Chondrocyte (in vitro differentiated cells): ENCODE measurements at regions not wholly inside any gene's neighbourhood (a gene's known extent, or its start where the extent isn't known, plus 50 kb on each side); places are given as distances from the start of the nearest gene placed in this dataset.

Experiments used
- DNase-seq: peaks from one replicate; pipeline ENCODE4 v3.0.0; 2021; ENCODE audit warnings: mixed read lengths, low spot score
- H3K27ac Mint-ChIP-seq: one replicate; pipeline ENCODE4 v1.8.0; 2021; ENCODE audit warnings: mild to moderate bottlenecking, moderate library complexity, mixed read lengths; ENCODE audit not compliant: unreplicated experiment
- H3K27me3 Mint-ChIP-seq: 2 replicates; pipeline ENCODE4 v1.8.0; 2021; ENCODE audit warnings: low read depth, mixed read lengths
- H3K36me3 Mint-ChIP-seq: 2 replicates; pipeline ENCODE4 v1.8.0; 2021; ENCODE audit warnings: low read depth, mixed read lengths
- H3K4me1 Mint-ChIP-seq: 2 replicates; pipeline ENCODE4 v1.8.0; 2021; ENCODE audit warnings: low read depth, mild to moderate bottlenecking, mixed read lengths
- H3K4me3 Mint-ChIP-seq: one replicate; pipeline ENCODE4 v1.8.0; 2021; ENCODE audit warnings: mild to moderate bottlenecking, moderate library complexity, mixed read lengths; ENCODE audit not compliant: unreplicated experiment
- H3K9me3 Mint-ChIP-seq: 2 replicates; pipeline ENCODE4 v1.8.0; 2021; ENCODE audit warnings: low read depth, mixed read lengths
- TF ChIP-seq, protein P1 (sequence below): fragments of 200-600 bp; sonication (generic); IDR thresholded peaks from 2 replicates; pipeline ENCODE4 v1.5.0; 2021; ENCODE audit warnings: antibody characterized with exemption, mild to moderate bottlenecking, moderate library complexity

DNA sequence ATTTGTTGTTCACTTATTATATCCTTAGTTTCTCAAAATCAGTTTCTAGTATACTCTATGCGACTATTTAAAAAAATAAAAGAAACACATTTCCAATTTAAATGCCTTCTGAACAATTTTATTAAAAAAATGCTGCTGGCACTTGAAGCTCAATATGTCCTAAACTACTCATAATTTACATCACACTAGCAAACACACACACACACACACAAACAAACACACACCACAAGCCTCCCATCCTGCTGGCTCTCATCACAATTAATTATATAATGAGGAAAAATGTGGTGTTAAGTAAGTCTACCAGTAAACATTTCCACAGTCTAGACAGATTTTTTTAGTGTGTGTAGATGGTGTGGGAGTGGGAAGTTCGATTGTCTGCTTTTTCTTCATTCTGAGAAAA lies 350.3 kb downstream of the AASDHPPT start:
- TF ChIP-seq, protein P1, sequence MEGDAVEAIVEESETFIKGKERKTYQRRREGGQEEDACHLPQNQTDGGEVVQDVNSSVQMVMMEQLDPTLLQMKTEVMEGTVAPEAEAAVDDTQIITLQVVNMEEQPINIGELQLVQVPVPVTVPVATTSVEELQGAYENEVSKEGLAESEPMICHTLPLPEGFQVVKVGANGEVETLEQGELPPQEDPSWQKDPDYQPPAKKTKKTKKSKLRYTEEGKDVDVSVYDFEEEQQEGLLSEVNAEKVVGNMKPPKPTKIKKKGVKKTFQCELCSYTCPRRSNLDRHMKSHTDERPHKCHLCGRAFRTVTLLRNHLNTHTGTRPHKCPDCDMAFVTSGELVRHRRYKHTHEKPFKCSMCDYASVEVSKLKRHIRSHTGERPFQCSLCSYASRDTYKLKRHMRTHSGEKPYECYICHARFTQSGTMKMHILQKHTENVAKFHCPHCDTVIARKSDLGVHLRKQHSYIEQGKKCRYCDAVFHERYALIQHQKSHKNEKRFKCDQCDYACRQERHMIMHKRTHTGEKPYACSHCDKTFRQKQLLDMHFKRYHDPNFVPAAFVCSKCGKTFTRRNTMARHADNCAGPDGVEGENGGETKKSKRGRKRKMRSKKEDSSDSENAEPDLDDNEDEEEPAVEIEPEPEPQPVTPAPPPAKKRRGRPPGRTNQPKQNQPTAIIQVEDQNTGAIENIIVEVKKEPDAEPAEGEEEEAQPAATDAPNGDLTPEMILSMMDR = no peak
- Mint-ChIP-seq H3K27ac (no peak overlapping the region), H3K27me3 (no peaks in the 10 kb centered on the region), H3K9me3 (no peaks in the 10 kb centered on the region), H3K4me3 (no peak overlapping the region), H3K4me1 (peaks cover 15% of the 10 kb centered on the region), H3K36me3 (no peaks in the 10 kb centered on the region)
- DNase-seq = no peak

GRCh38 chr11:106442032-106442431 lies 364.6 kb downstream of the AASDHPPT start:
- Mint-ChIP-seq H3K27me3 (no peaks in the 10 kb centered on the region), H3K4me1 (peaks cover 10% of the 10 kb centered on the region), H3K27ac (no peak overlapping the region), H3K4me3 (no peak overlapping the region), H3K9me3 (no peaks in the 10 kb centered on the region), H3K36me3 (no peaks in the 10 kb centered on the region)
- TF ChIP-seq, protein P1 = no peak
- DNase-seq = no peak

DNA sequence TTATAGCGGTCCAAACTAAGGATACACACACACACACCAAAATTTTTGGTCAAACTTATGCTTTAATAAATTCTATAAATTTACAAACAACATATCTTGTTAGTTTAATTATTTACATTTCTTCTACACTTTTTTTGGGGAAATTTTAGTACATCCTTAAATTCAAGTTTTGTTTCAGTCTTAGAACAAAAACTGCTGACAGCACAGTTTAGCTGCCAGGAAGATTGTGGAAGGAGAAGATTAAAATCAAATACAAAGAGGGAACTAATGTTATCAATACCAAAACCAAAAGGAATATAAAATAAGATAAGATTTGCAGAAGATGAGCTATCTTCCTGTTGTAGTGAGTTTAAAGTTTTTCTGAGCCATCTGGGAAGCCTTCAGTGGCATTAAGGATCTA lies 368.8 kb downstream of the AASDHPPT start:
- Mint-ChIP-seq H3K36me3 (no peaks in the 10 kb centered on the region), H3K4me3 (no peak overlapping the region), H3K27me3 (no peaks in the 10 kb centered on the region), H3K9me3 (no peaks in the 10 kb centered on the region), H3K27ac (no peak overlapping the region), H3K4me1 (peaks cover 10% of the 10 kb centered on the region)
- DNase-seq = no peak
- TF ChIP-seq, protein P1 = no peak

GRCh38 chr11:106446955-106447354 lies 369.5 kb downstream of the AASDHPPT start:
- Mint-ChIP-seq H3K9me3 (no peaks in the 10 kb centered on the region), H3K4me3 (no peak overlapping the region), H3K4me1 (peaks cover 5% of the 10 kb centered on the region), H3K36me3 (no peaks in the 10 kb centered on the region), H3K27me3 (no peaks in the 10 kb centered on the region), H3K27ac (no peak overlapping the region)
- TF ChIP-seq, protein P1 = no peak
- DNase-seq = no peak

GRCh38 chr11:106447631-106448191 lies 370.2 kb downstream of the AASDHPPT start:
- Mint-ChIP-seq H3K27ac (no peak overlapping the region), H3K4me1 (peaks cover 5% of the 10 kb centered on the region), H3K27me3 (no peaks in the 10 kb centered on the region), H3K36me3 (no peaks in the 10 kb centered on the region), H3K9me3 (peaks cover 6% of the 10 kb centered on the region), H3K4me3 (no peak overlapping the region)
- TF ChIP-seq, protein P1 = no peak
- no peak for DNase-seq
